Duodenal mucosa (tissue), 2 donors: ENCODE measurements at regions not wholly inside any gene's neighbourhood (a gene's known extent, or its start where the extent isn't known, plus 50 kb on each side); places are given as distances from the start of the nearest gene placed in this dataset.

Experiments
- H3K27ac ChIP-seq: one replicate; pipeline ENCODE4 v1.7.0; 2013; ENCODE audit warnings: low read depth, low read length
- H3K27me3 ChIP-seq, 2 donors: one replicate each; pipeline ENCODE4 v1.7.0; 2013; ENCODE audit warnings: low read length in 2 of 2, control low read depth in 1 of 2; ENCODE audit not compliant: insufficient read depth in 2 of 2, control insufficient read depth in 1 of 2
- H3K36me3 ChIP-seq, 2 donors: one replicate each; pipeline ENCODE4 v1.7.0; 2013; ENCODE audit warnings: low read length in 2 of 2, control low read depth in 1 of 2; ENCODE audit not compliant: insufficient read depth in 2 of 2, control insufficient read depth in 1 of 2
- H3K4me1 ChIP-seq, 2 donors: one replicate each; pipeline ENCODE4 v1.7.0; 2013; ENCODE audit warnings: low read length in 2 of 2, control low read depth in 1 of 2; ENCODE audit not compliant: insufficient read depth in 2 of 2, control insufficient read depth in 1 of 2
- H3K4me3 ChIP-seq, 2 donors: one replicate each; pipeline ENCODE4 v1.7.0; 2013; ENCODE audit warnings: low read length in 2 of 2, low read depth in 1 of 2
- H3K9ac ChIP-seq, 2 donors: one replicate each; pipeline ENCODE4 v1.7.0; 2013; ENCODE audit warnings: low read length in 2 of 2, low read depth in 1 of 2
- H3K9me3 ChIP-seq, 2 donors: one replicate each; pipeline ENCODE4 v1.7.0; 2013; ENCODE audit warnings: low read length in 2 of 2, control low read depth in 1 of 2; ENCODE audit not compliant: control insufficient read depth in 1 of 2

DNA sequence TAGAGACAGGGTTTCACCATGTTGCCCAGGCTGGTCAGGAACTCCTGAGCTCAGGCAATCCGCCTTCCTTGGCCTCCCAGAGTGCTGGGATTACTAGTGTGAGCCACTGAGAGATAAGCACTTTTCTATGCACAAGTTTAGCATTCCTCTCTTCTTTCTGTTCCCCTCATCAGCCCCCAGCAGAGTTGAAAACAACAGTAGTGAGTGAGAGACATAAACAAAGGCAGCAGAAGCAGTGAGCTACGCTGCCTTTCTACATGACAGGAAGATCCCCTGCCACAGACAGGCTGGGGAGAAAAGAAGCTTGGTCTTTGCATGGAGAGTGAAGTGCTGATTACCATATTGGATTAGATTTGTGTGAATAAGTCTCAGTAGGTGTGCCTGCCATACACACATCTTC lies 392.0 kb upstream of the KIRREL3 start:
- no peak overlapping the region for H3K9ac ChIP-seq
- H3K27me3 ChIP-seq, result no peaks in the 10 kb centered on the region
- H3K4me3 ChIP-seq, result no peak overlapping the region
- no peaks in the 10 kb centered on the region for H3K36me3 ChIP-seq
- no peaks in the 10 kb centered on the region for H3K4me1 ChIP-seq
- no peaks in the 10 kb centered on the region for H3K9me3 ChIP-seq
- H3K27ac ChIP-seq, result no peak overlapping the region

GRCh38 chr11:127390465-127390864 lies 389.9 kb upstream of the KIRREL3 start:
- no peak overlapping the region for H3K9ac ChIP-seq
- no peaks in the 10 kb centered on the region for H3K9me3 ChIP-seq
- H3K4me3 ChIP-seq, result no peak overlapping the region
- H3K27ac ChIP-seq, result no peak overlapping the region
- no peaks in the 10 kb centered on the region for H3K4me1 ChIP-seq
- H3K36me3 ChIP-seq, result no peaks in the 10 kb centered on the region
- no peaks in the 10 kb centered on the region for H3K27me3 ChIP-seq

DNA sequence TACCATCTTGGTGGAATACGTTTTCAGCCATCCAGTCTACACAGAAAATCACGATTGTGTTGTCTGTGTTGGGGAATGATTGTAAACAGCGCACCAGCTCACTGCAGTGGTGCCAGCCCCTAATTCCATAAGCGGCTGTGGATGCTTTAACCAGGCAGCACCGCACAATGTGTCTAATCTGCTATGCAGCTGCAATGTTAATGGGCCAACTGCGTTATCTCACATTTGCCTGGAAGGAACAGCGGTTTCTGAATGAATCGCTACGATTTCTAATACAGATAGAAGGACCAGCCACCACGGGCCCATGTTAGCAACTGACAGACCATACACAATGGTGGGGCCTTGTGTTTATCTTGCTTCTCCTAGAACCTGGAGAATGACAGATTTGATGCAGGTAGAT lies 384.5 kb upstream of the KIRREL3 start:
- Histone ChIP-seq H3K9ac (no peak overlapping the region), H3K4me1 (no peaks in the 10 kb centered on the region), H3K4me3 (no peak overlapping the region), H3K9me3 (no peaks in the 10 kb centered on the region), H3K27me3 (no peaks in the 10 kb centered on the region), H3K36me3 (no peaks in the 10 kb centered on the region), H3K27ac (no peak overlapping the region)

GRCh38 chr11:127383026-127383425 lies 382.5 kb upstream of the KIRREL3 start:
- no peaks in the 10 kb centered on the region for H3K9me3 ChIP-seq
- H3K4me1 ChIP-seq, result no peaks in the 10 kb centered on the region
- H3K27me3 ChIP-seq, result no peaks in the 10 kb centered on the region
- H3K36me3 ChIP-seq, result no peaks in the 10 kb centered on the region
- H3K9ac ChIP-seq, result no peak overlapping the region
- no peak overlapping the region for H3K27ac ChIP-seq
- no peak overlapping the region for H3K4me3 ChIP-seq

- no peak overlapping the region for H3K9ac ChIP-seq
- no peaks in the 10 kb centered on the region for H3K36me3 ChIP-seq
- no peak overlapping the region for H3K27ac ChIP-seq
- H3K4me1 ChIP-seq, result no peaks in the 10 kb centered on the region
- no peaks in the 10 kb centered on the region for H3K9me3 ChIP-seq
- H3K4me3 ChIP-seq, result no peak overlapping the region
- no peaks in the 10 kb centered on the region for H3K27me3 ChIP-seq
Observed at GRCh38 chr11:127381247-127381646, 380.7 kb upstream of the KIRREL3 start.

DNA sequence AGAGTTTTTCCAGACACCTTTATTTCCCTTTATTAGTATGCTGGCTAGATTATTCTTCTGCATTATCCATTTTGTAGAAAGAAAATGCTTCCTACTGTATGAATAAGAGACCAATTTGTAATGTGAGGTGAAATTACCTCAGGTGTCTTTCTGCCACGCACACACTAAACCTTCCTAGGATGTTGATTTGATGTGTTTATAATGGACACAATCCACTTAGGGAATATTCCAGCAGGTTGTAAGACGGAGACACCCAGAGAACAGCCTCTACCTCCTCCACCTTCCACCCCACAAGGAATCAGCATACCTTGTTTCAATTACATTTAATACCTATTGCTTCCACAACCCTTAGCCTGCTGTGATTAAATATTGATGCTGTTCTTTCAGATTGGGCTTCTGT lies 379.1 kb upstream of the KIRREL3 start:
- H3K36me3 ChIP-seq, result no peaks in the 10 kb centered on the region
- H3K9me3 ChIP-seq, result no peaks in the 10 kb centered on the region
- no peak overlapping the region for H3K9ac ChIP-seq
- no peaks in the 10 kb centered on the region for H3K4me1 ChIP-seq
- H3K27ac ChIP-seq, result no peak overlapping the region
- no peak overlapping the region for H3K4me3 ChIP-seq
- H3K27me3 ChIP-seq, result no peaks in the 10 kb centered on the region

- H3K36me3 ChIP-seq, result no peaks in the 10 kb centered on the region
- H3K27me3 ChIP-seq, result no peaks in the 10 kb centered on the region
- no peaks in the 10 kb centered on the region for H3K4me1 ChIP-seq
- no peaks in the 10 kb centered on the region for H3K9me3 ChIP-seq
- no peak overlapping the region for H3K4me3 ChIP-seq
- H3K27ac ChIP-seq, result no peak overlapping the region
- H3K9ac ChIP-seq, result no peak overlapping the region
Observed at GRCh38 chr11:127376301-127376700, 375.7 kb upstream of the KIRREL3 start.

DNA sequence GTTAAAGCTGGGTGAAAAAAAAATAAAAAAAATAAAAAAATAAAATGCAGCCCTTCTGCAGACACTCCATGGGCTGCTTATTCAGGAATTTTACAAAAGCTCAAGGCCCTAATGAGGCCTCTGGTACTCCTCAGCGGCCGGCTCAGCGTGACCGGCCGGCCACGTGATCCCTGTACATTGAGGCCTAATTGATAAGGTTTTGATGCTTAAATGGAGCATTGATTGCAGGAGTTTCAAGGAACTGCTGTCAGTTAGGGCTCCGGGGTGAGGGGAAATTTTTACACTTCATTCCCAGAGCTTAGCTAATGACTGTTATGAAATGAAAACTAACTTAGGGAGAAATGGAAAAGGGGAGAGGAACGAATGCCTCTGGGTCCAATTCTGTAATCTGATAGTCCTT lies 368.8 kb upstream of the KIRREL3 start:
- Histone ChIP-seq H3K4me3 (no peak overlapping the region), H3K4me1 (no peaks in the 10 kb centered on the region), H3K9me3 (peaks cover 0 to 2% of the 10 kb centered on the region in 2 donors), H3K9ac (no peak overlapping the region), H3K36me3 (no peaks in the 10 kb centered on the region), H3K27me3 (no peaks in the 10 kb centered on the region), H3K27ac (no peak overlapping the region)

DNA sequence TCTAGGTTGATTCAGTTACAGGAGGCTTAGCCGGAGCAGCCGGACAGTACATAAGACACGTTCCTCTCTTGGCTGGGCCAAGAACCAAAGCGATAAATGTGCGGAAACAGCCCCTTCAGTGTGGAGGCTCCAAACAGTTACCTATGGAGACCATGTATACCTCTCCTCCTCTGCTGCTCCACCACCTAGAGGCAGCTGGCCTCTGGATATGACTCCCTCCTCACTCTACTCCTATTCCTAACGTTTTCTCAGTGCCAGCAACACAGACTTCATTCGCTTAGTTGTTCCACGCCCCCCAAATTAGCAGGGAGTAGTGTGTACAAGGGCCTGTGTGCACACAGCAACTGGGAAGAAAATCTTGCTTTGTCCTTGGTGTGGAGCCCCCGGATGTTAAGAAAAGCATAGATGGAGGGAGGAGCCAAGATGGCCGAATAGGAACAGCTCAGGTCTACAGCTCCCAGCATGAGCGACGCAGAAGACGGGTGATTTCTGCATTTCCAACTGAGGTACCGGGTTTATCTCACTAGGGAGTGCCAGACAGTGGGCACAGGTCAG lies 362.3 kb upstream of the KIRREL3 start:
- H3K27me3 ChIP-seq, result no peaks in the 10 kb centered on the region
- H3K4me1 ChIP-seq, result no peaks in the 10 kb centered on the region
- no peak overlapping the region for H3K4me3 ChIP-seq
- no peaks in the 10 kb centered on the region for H3K9me3 ChIP-seq
- H3K9ac ChIP-seq, result no peak overlapping the region
- H3K36me3 ChIP-seq, result no peaks in the 10 kb centered on the region
- no peak overlapping the region for H3K27ac ChIP-seq

DNA sequence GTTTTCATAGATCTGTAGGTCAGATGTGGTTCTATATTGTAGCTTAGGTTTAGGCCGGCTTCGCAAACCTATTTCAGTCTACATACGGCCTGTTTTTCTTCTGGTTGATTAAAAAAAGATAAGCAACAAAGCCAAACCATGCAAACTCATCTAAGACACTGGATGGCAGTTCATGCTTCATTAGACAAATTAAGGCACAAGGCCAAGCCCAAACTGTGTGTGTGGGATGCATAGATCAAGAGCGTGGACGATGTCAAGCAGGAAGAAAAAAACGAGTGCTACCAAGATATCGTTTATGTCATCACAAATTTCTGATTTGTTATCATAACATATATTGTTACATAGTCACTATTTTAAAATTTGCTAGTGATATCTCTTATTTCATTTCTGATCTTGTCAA lies 357.6 kb upstream of the KIRREL3 start:
- Histone ChIP-seq H3K27ac (no peak overlapping the region), H3K27me3 (no peaks in the 10 kb centered on the region), H3K36me3 (no peaks in the 10 kb centered on the region), H3K4me3 (no peak overlapping the region), H3K9me3 (no peaks in the 10 kb centered on the region), H3K4me1 (no peaks in the 10 kb centered on the region), H3K9ac (no peak overlapping the region)

GRCh38 chr11:127350476-127350875 lies 349.9 kb upstream of the KIRREL3 start:
- no peaks in the 10 kb centered on the region for H3K27me3 ChIP-seq

More at GRCh38 chr11:127350476-127350875, 349.9 kb upstream of the KIRREL3 start:
- Histone ChIP-seq H3K36me3 (no peaks in the 10 kb centered on the region), H3K9me3 (peaks cover 0 to 8% of the 10 kb centered on the region in 2 donors), H3K4me1 (no peaks in the 10 kb centered on the region), H3K27ac (no peak overlapping the region), H3K4me3 (no peak overlapping the region), H3K9ac (no peak overlapping the region)
